ENCODE measurements at regions not wholly inside any gene's neighbourhood (a gene's known extent, or its start where the extent isn't known, plus 50 kb on each side); places are given as distances from the start of the nearest gene placed in this dataset.

GRCh38 chr10:4623200-4623599 is 202.8 kb upstream of the AKR1E2 start:
- no peak overlapping the region for H3K4me3 ChIP-seq (ENCODE audit: low read depth, low read length)

DNA sequence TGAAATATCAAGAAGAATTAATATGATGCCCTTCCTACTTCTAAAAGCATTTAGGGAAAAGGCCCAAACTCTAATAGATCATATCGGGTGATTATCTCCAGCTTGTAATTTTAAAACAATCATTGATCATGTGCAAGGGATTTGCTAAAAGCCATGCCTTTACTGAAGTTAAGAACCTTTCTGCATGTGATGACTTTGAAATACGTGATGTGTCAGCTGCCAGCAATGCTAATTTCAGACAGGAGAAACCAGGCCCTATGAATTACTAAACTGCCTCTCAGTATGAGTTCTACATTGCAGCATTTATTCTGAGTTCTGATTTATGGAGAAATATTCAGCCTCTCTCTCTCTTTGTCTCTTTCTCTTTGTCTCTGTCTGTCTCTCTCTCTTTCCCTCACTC is 203.6 kb upstream of the AKR1E2 start:
- Histone ChIP-seq H3K27me3 (no peaks in the 10 kb centered on the region), H3K36me3 (no peaks in the 10 kb centered on the region)
- DNase-seq, result no peak

More at GRCh38 chr10:4623200-4623599, 202.8 kb upstream of the AKR1E2 start:
- Histone ChIP-seq H3K4me1 (no peaks in the 10 kb centered on the region), H3K9me3 (no peaks in the 10 kb centered on the region), H3K36me3 (no peaks in the 10 kb centered on the region), H3K27me3 (no peaks in the 10 kb centered on the region)
- DNase-seq, result no peak
- TF ChIP-seq, protein P1, sequence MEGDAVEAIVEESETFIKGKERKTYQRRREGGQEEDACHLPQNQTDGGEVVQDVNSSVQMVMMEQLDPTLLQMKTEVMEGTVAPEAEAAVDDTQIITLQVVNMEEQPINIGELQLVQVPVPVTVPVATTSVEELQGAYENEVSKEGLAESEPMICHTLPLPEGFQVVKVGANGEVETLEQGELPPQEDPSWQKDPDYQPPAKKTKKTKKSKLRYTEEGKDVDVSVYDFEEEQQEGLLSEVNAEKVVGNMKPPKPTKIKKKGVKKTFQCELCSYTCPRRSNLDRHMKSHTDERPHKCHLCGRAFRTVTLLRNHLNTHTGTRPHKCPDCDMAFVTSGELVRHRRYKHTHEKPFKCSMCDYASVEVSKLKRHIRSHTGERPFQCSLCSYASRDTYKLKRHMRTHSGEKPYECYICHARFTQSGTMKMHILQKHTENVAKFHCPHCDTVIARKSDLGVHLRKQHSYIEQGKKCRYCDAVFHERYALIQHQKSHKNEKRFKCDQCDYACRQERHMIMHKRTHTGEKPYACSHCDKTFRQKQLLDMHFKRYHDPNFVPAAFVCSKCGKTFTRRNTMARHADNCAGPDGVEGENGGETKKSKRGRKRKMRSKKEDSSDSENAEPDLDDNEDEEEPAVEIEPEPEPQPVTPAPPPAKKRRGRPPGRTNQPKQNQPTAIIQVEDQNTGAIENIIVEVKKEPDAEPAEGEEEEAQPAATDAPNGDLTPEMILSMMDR (IDR thresholded peaks at IDR 0.05; ENCODE audit: low read depth, low read length), result no peak

GRCh38 chr10:4617589-4617988 is 208.4 kb upstream of the AKR1E2 start:
- H3K9me3 ChIP-seq, result no peaks in the 10 kb centered on the region

More for the DNA sequence above, 203.6 kb upstream of the AKR1E2 start:
- TF ChIP-seq, protein P1 (IDR thresholded peaks at IDR 0.05; ENCODE audit: low read depth, low read length), result no peak
- Histone ChIP-seq H3K9me3 (no peaks in the 10 kb centered on the region), H3K4me3 (ENCODE audit: low read depth, low read length) (no peak overlapping the region), H3K4me1 (no peaks in the 10 kb centered on the region)

DNA sequence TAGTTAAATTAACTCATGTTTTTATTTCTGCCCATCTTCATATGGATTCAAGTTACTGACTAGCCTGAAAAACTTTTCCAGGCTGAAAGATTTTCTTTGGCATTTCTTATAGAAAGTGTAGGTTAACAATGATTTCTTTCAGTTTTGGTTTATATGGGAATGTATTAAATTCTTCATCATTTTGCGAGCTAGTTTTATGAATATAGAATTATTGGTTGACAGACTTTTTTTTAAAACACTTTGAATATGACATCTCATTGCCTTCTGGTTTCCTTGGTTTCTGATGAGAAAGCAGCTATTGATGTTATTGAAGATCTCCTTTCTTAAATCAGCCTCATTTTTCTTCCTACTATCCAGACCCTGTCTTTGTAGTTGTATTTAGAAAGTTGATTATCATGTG is 211.0 kb upstream of the AKR1E2 start:
- Histone ChIP-seq H3K4me1 (no peaks in the 10 kb centered on the region), H3K9me3 (no peaks in the 10 kb centered on the region), H3K4me3 (ENCODE audit: low read depth, low read length) (no peak overlapping the region), H3K36me3 (no peaks in the 10 kb centered on the region), H3K27me3 (no peaks in the 10 kb centered on the region)
- TF ChIP-seq, protein P1 (IDR thresholded peaks at IDR 0.05; ENCODE audit: low read depth, low read length), result no peak
- no peak for DNase-seq

More at GRCh38 chr10:4617589-4617988, 208.4 kb upstream of the AKR1E2 start:
- Histone ChIP-seq H3K36me3 (no peaks in the 10 kb centered on the region), H3K4me3 (ENCODE audit: low read depth, low read length) (no peak overlapping the region), H3K4me1 (no peaks in the 10 kb centered on the region), H3K27me3 (no peaks in the 10 kb centered on the region)
- TF ChIP-seq, protein P1 (IDR thresholded peaks at IDR 0.05; ENCODE audit: low read depth, low read length), result no peak
- DNase-seq, result no peak

GRCh38 chr10:4609251-4609650 is 216.8 kb upstream of the AKR1E2 start:
- TF ChIP-seq, protein P1 (IDR thresholded peaks at IDR 0.05; ENCODE audit: low read depth, low read length), result no peak
- Histone ChIP-seq H3K36me3 (no peaks in the 10 kb centered on the region), H3K27me3 (no peaks in the 10 kb centered on the region), H3K4me3 (ENCODE audit: low read depth, low read length) (no peak overlapping the region), H3K4me1 (no peaks in the 10 kb centered on the region), H3K9me3 (no peaks in the 10 kb centered on the region)
- DNase-seq, result no peak

DNA sequence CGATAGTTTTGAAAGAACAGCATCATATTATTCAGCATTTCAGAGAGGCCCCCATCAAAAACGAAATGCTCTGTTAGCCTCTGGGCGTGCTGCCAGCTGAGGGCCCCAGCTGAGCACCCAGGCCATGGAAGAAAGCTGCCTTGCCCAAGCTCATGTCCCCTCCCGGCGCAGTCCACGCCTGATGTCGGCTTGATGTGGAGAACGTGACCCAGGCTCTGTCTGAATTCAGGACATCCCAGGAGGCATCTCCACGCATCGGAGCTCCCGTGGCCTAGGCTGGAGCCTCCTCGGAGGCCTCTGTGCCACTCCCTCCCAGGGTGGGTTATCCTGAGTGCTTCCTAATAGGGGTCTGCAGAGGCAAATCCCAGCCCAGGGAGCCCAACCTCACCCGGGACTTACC is 218.3 kb upstream of the AKR1E2 start:
- Histone ChIP-seq H3K36me3 (no peaks in the 10 kb centered on the region), H3K9me3 (no peaks in the 10 kb centered on the region), H3K4me3 (ENCODE audit: low read depth, low read length) (no peak overlapping the region), H3K27me3 (no peaks in the 10 kb centered on the region), H3K4me1 (no peaks in the 10 kb centered on the region)
- DNase-seq, result no peak
- TF ChIP-seq, protein P1 (IDR thresholded peaks at IDR 0.05; ENCODE audit: low read depth, low read length), result no peak
